ENCODE measurements at regions not wholly inside any gene's neighbourhood (a gene's known extent, or its start where the extent isn't known, plus 50 kb on each side); places are given as distances from the start of the nearest gene placed in this dataset.

DNA sequence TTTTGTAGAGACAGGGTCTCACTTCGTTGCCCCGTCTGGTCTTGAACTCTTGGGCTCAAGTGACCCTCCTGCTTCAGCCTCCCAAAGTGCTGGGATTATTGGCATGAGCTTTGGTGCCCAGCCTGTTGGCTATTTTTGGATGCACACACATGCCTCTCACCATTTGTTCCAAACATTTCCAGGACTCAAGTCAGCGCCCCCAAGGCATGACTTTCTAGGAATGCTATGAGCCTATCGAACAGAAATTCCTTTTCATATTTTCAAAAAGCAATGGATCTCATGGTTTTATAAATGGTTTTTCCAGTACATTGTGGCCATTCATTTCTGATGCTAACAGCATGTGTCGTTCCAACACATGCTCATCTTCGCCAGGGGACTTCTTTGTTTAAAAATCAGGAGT, 119.3 kb upstream of the NAA20 start:
- Histone ChIP-seq H3K18ac (ENCODE audit: low read length) (no peak overlapping the region), H3K4me1 (ENCODE audit: control insufficient read depth in 2 of 2, insufficient read depth in 1 of 2, low read depth in 1 of 2, low read length in 2 of 2) (no peaks in the 10 kb centered on the region), H2AK5ac (ENCODE audit: low read depth, low read length) (no peak overlapping the region), H3K27ac (replicated peaks; ENCODE audit: low read length) (no peak overlapping the region), H4K8ac (ENCODE audit: low read depth, low read length) (no peak overlapping the region), H2BK120ac (ENCODE audit: low read depth, low read length) (no peak overlapping the region), H3K79me1 (ENCODE audit: low read depth, low read length) (no peaks in the 10 kb centered on the region), H2AFZ (ENCODE audit: low read length) (no peak overlapping the region), H3K4me2 (ENCODE audit: insufficient read depth, low read length, poor library complexity, severe bottlenecking) (no peak overlapping the region), H3K27me3 (ENCODE audit: control insufficient read depth in 3 of 3, insufficient read depth in 3 of 3, low read depth in 1 of 3, low read length in 3 of 3) (no peaks in the 10 kb centered on the region), H2BK15ac (ENCODE audit: low read length) (no peak overlapping the region), H2BK12ac (ENCODE audit: low read length) (no peak overlapping the region), H3K4ac (ENCODE audit: low read length) (no peak overlapping the region), H3K23ac (ENCODE audit: low read depth, low read length, poor library complexity) (no peak overlapping the region), H3K36me3 (replicated peaks in 1 of 2; ENCODE audit: control insufficient read depth in 2 of 2, insufficient read depth in 2 of 2, low read length in 2 of 2) (peaks cover 0 to 6% of the 10 kb centered on the region in 2 donors), H3K9me3 (replicated peaks in 1 of 2; ENCODE audit: control insufficient read depth in 2 of 2, insufficient read depth in 1 of 2, low read depth in 1 of 2, low read length in 2 of 2) (peaks cover 0 to 11% of the 10 kb centered on the region in 2 donors), H3K14ac (ENCODE audit: low read length) (no peak overlapping the region), H3K9ac (ENCODE audit: low read depth, low read length, poor library complexity) (no peak overlapping the region), H3K4me3 (ENCODE audit: low read length in 2 of 2) (no peak overlapping the region), H4K91ac (ENCODE audit: low read depth, low read length, poor library complexity) (no peak overlapping the region), H2BK5ac (ENCODE audit: low read length) (no peak overlapping the region)
- no peak for DNase-seq (ENCODE audit: low spot score)
- no CpG with 5 or more reads among the region's 6 CpGs for WGBS, 2 donors (ENCODE audit: extremely low coverage in 2 of 2, insufficient read length in 2 of 2, insufficient replicate concordance in 1 of 2)

DNA sequence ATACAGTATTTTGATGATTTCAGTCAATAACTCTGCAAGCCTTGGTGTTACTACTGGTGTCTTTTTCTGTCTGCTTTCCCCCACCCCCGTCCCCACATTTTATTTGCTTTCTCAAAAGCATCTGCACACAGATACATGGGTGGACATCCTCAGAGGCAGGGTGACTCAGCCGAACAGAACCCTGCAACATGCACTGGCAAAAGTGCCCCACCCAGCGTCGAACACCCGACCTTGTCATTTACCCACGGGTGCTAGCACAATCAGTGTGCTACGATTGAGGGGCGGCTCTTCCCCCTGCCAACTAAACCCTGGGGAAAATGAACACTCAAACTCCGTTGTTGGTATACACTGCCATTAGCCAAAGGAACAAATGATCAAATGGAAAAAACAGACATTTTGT, 115.9 kb upstream of the NAA20 start:
- H3K4me3 ChIP-seq (ENCODE audit: low read length in 2 of 2), result no peak overlapping the region
- no peak overlapping the region for H2AK5ac ChIP-seq (ENCODE audit: low read depth, low read length)
- no peak overlapping the region for H4K8ac ChIP-seq (ENCODE audit: low read depth, low read length)
- no peak overlapping the region for H3K4ac ChIP-seq (ENCODE audit: low read length)
- H3K27me3 ChIP-seq (ENCODE audit: control insufficient read depth in 3 of 3, insufficient read depth in 3 of 3, low read depth in 1 of 3, low read length in 3 of 3), result no peaks in the 10 kb centered on the region
- no peak overlapping the region for H2BK15ac ChIP-seq (ENCODE audit: low read length)
- H2AFZ ChIP-seq (ENCODE audit: low read length), result no peak overlapping the region
- H3K4me1 ChIP-seq (ENCODE audit: control insufficient read depth in 2 of 2, insufficient read depth in 1 of 2, low read depth in 1 of 2, low read length in 2 of 2), result no peaks in the 10 kb centered on the region
- DNase-seq (ENCODE audit: low spot score), result no peak
- H4K91ac ChIP-seq (ENCODE audit: low read depth, low read length, poor library complexity), result no peak overlapping the region
- no peak overlapping the region for H3K14ac ChIP-seq (ENCODE audit: low read length)
- no peak overlapping the region for H2BK12ac ChIP-seq (ENCODE audit: low read length)
- H2BK5ac ChIP-seq (ENCODE audit: low read length), result no peak overlapping the region
- H3K9me3 ChIP-seq (replicated peaks in 1 of 2; ENCODE audit: control insufficient read depth in 2 of 2, insufficient read depth in 1 of 2, low read depth in 1 of 2, low read length in 2 of 2), result peaks cover 0 to 11% of the 10 kb centered on the region in 2 donors
- H3K27ac ChIP-seq (replicated peaks; ENCODE audit: low read length), result no peak overlapping the region
- H2BK120ac ChIP-seq (ENCODE audit: low read depth, low read length), result no peak overlapping the region
- no CpG with 5 or more reads among the region's 9 CpGs for WGBS, 2 donors (ENCODE audit: extremely low coverage in 2 of 2, insufficient read length in 2 of 2, insufficient replicate concordance in 1 of 2)
- H3K79me1 ChIP-seq (ENCODE audit: low read depth, low read length), result no peaks in the 10 kb centered on the region
- no peak overlapping the region for H3K23ac ChIP-seq (ENCODE audit: low read depth, low read length, poor library complexity)
- H3K9ac ChIP-seq (ENCODE audit: low read depth, low read length, poor library complexity), result no peak overlapping the region
- H3K4me2 ChIP-seq (ENCODE audit: insufficient read depth, low read length, poor library complexity, severe bottlenecking), result no peak overlapping the region
- no peak overlapping the region for H3K18ac ChIP-seq (ENCODE audit: low read length)
- H3K36me3 ChIP-seq (replicated peaks in 1 of 2; ENCODE audit: control insufficient read depth in 2 of 2, insufficient read depth in 2 of 2, low read length in 2 of 2), result peaks cover 0 to 4% of the 10 kb centered on the region in 2 donors

GRCh38 chr20:19903168-19903811, 113.9 kb upstream of the NAA20 start:
- Histone ChIP-seq H3K4me2 (ENCODE audit: insufficient read depth, low read length, poor library complexity, severe bottlenecking) (no peak overlapping the region), H3K4ac (ENCODE audit: low read length) (no peak overlapping the region), H2AK5ac (ENCODE audit: low read depth, low read length) (no peak overlapping the region), H3K14ac (ENCODE audit: low read length) (no peak overlapping the region), H2BK15ac (ENCODE audit: low read length) (no peak overlapping the region), H2AFZ (ENCODE audit: low read length) (no peak overlapping the region), H4K91ac (ENCODE audit: low read depth, low read length, poor library complexity) (no peak overlapping the region), H3K18ac (ENCODE audit: low read length) (no peak overlapping the region), H3K36me3 (replicated peaks in 1 of 2; ENCODE audit: control insufficient read depth in 2 of 2, insufficient read depth in 2 of 2, low read length in 2 of 2) (no peaks in the 10 kb centered on the region), H3K4me1 (ENCODE audit: control insufficient read depth in 2 of 2, insufficient read depth in 1 of 2, low read depth in 1 of 2, low read length in 2 of 2) (no peaks in the 10 kb centered on the region), H2BK5ac (ENCODE audit: low read length) (no peak overlapping the region), H3K79me1 (ENCODE audit: low read depth, low read length) (no peaks in the 10 kb centered on the region), H3K27ac (replicated peaks; ENCODE audit: low read length) (no peak overlapping the region), H4K8ac (ENCODE audit: low read depth, low read length) (no peak overlapping the region), H3K9me3 (replicated peaks in 1 of 2; ENCODE audit: control insufficient read depth in 2 of 2, insufficient read depth in 1 of 2, low read depth in 1 of 2, low read length in 2 of 2) (peaks cover 0 to 6% of the 10 kb centered on the region in 2 donors), H3K9ac (ENCODE audit: low read depth, low read length, poor library complexity) (no peak overlapping the region), H2BK12ac (ENCODE audit: low read length) (no peak overlapping the region), H3K23ac (ENCODE audit: low read depth, low read length, poor library complexity) (no peak overlapping the region), H3K4me3 (ENCODE audit: low read length in 2 of 2) (no peak overlapping the region), H2BK120ac (ENCODE audit: low read depth, low read length) (no peak overlapping the region), H3K27me3 (ENCODE audit: control insufficient read depth in 3 of 3, insufficient read depth in 3 of 3, low read depth in 1 of 3, low read length in 3 of 3) (no peaks in the 10 kb centered on the region)
- WGBS, 2 donors (ENCODE audit: extremely low coverage in 2 of 2, insufficient read length in 2 of 2, insufficient replicate concordance in 1 of 2), result no CpG with 5 or more reads among the region's 10 CpGs
- DNase-seq (ENCODE audit: low spot score), result no peak

DNA sequence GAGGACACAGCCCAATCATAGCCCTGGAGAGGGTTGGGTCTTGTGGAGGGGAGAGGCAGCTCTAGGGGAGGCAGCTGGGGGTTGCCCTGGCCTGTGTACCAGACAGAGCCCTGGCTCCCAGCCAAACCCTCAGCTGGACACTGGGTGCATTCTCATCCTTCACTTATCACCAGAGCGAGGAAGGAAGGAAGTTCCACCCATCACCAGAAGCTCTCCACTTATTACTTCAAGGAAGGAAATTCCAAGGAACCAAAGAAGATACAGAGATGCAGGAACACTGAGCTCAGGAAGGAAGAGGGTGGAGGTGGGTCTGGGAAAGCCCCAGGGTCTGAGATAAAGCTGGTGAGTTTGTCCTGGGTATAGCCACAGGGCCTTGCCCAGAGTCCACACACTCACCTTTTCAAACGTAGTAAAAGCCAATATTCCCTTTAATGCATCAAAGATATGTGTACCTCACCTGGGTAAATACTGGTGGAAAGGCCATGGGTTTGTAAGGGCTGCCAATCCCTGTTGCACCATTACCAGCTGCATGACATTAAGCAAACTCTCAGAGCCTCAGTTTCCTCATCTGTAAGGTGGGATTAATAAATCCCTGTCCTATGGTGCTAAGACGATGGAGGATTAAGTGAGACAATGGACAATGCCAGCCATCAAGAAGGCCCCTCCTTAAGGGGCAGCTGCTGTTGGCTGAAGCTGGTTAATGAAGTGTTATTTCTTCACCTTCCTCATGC, 109.7 kb upstream of the NAA20 start:
- WGBS, 2 donors (ENCODE audit: extremely low coverage in 2 of 2, insufficient read length in 2 of 2, insufficient replicate concordance in 1 of 2), result no CpG with 5 or more reads among the region's 3 CpGs
- Histone ChIP-seq H3K4me2 (ENCODE audit: insufficient read depth, low read length, poor library complexity, severe bottlenecking) (no peak overlapping the region), H2BK15ac (ENCODE audit: low read length) (no peak overlapping the region), H3K36me3 (replicated peaks in 1 of 2; ENCODE audit: control insufficient read depth in 2 of 2, insufficient read depth in 2 of 2, low read length in 2 of 2) (no peaks in the 10 kb centered on the region), H3K4ac (ENCODE audit: low read length) (no peak overlapping the region), H2BK12ac (ENCODE audit: low read length) (no peak overlapping the region), H2AK5ac (ENCODE audit: low read depth, low read length) (no peak overlapping the region), H3K27me3 (ENCODE audit: control insufficient read depth in 3 of 3, insufficient read depth in 3 of 3, low read depth in 1 of 3, low read length in 3 of 3) (no peaks in the 10 kb centered on the region), H2BK120ac (ENCODE audit: low read depth, low read length) (no peak overlapping the region), H4K8ac (ENCODE audit: low read depth, low read length) (no peak overlapping the region), H3K4me1 (ENCODE audit: control insufficient read depth in 2 of 2, insufficient read depth in 1 of 2, low read depth in 1 of 2, low read length in 2 of 2) (no peaks in the 10 kb centered on the region), H3K9ac (ENCODE audit: low read depth, low read length, poor library complexity) (no peak overlapping the region), H4K91ac (ENCODE audit: low read depth, low read length, poor library complexity) (no peak overlapping the region), H3K27ac (replicated peaks; ENCODE audit: low read length) (no peak overlapping the region), H3K18ac (ENCODE audit: low read length) (no peak overlapping the region), H3K23ac (ENCODE audit: low read depth, low read length, poor library complexity) (no peak overlapping the region), H2AFZ (ENCODE audit: low read length) (no peak overlapping the region), H3K79me1 (ENCODE audit: low read depth, low read length) (no peaks in the 10 kb centered on the region), H3K14ac (ENCODE audit: low read length) (no peak overlapping the region), H3K4me3 (ENCODE audit: low read length in 2 of 2) (no peak overlapping the region), H2BK5ac (ENCODE audit: low read length) (no peak overlapping the region), H3K9me3 (replicated peaks in 1 of 2; ENCODE audit: control insufficient read depth in 2 of 2, insufficient read depth in 1 of 2, low read depth in 1 of 2, low read length in 2 of 2) (no peaks in the 10 kb centered on the region)
- DNase-seq (ENCODE audit: low spot score), result no peak

Data from neuronal stem cell (in vitro differentiated cells).